ENCODE measurements at regions not wholly inside any gene's neighbourhood (a gene's known extent, or its start where the extent isn't known, plus 50 kb on each side); places are given as distances from the start of the nearest gene placed in this dataset.
"Not testable (repeated sequence)": the region's sequence is repeated elsewhere in the genome, so short reads cannot be mapped to it uniquely, and the experiment has no call there.

GRCh38 chr21:13810559-13810958 lies 201.0 kb downstream of the POTED start:
- not testable (repeated sequence) for TF ChIP-seq CTCF, EP300, POLR2A (IDR thresholded peaks at IDR 0.05)

Measured in ovary (tissue), 3 donors.